Colonic mucosa (tissue), 4 donors: ENCODE measurements at regions not wholly inside any gene's neighbourhood (a gene's known extent, or its start where the extent isn't known, plus 50 kb on each side); places are given as distances from the start of the nearest gene placed in this dataset.
"Not testable (repeated sequence)": the region's sequence is repeated elsewhere in the genome, so short reads cannot be mapped to it uniquely, and the experiment has no call there.

Source experiments
- DNase-seq: peaks from one replicate; pipeline ENCODE4 v3.0.0-alpha.2; 2020
- H3K27ac ChIP-seq: fragments of 200-600 bp; one replicate; pipeline ENCODE4 v1.8.0; 2021
- H3K27me3 ChIP-seq: fragments of 200-600 bp; one replicate; pipeline ENCODE4 v1.8.0; 2021
- H3K36me3 ChIP-seq: fragments of 200-600 bp; one replicate; pipeline ENCODE4 v1.8.0; 2021
- H3K4me1 ChIP-seq: fragments of 200-600 bp; one replicate; pipeline ENCODE4 v1.8.0; 2021; ENCODE audit warnings: mild to moderate bottlenecking
- H3K4me3 ChIP-seq: fragments of 200-600 bp; one replicate; pipeline ENCODE4 v1.8.0; 2021
- H3K9ac ChIP-seq, 2 donors: one replicate each; pipeline ENCODE4 v1.7.0; 2013; ENCODE audit warnings: control low read depth in 2 of 2, low read depth in 2 of 2, low read length in 2 of 2
- H3K9me3 ChIP-seq: fragments of 200-600 bp; one replicate; pipeline ENCODE4 v1.8.0; 2021
- intact Hi-C: fragments of 100-400 bp; cut with DNase I; formaldehyde crosslinking; loops from one replicate; pipeline ENCODE4 v1.14.1; 2022
- donor health status: healthy.
- donor health status: DM: no; HTN: no; CAD: no.
- donor health status: DM: no; HTN: no; CAD: no.

DNA sequence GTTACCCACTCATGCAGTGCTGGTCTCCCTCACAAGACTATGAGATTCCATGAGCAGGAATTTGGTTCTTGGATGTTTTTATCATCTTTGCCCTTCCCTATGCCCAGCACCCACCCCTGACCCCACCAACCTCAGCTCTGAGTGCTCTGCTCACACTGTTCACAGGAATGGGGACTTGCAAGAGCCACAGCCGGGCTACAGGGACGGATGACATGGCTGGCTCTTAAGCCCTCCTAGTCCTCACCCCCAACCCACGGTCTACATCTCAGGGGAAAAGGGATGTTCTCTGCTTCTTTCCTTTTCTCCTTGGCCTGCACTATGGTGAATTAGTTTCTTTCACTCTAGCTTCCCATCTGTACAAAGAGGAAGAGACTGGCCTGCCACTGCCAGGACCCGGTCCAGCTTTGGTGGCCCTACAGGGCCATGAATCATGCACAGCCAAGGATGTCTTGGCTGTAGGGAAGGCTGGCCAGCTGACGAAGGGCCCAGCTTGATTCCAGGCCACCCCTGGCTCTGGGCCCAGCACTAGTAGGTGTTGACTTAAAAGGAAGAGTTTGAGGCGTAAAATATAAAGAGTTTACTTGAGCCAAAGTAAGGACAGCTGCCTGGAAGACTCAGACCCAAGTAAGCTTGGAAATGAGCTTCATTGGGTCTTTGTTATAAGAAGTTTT lies 79.7 kb upstream of the MTLN start:
- intact Hi-C loops, H3K27me3 ChIP-seq, H3K4me1 ChIP-seq, H3K9ac ChIP-seq, H3K27ac ChIP-seq, DNase-seq, H3K36me3 ChIP-seq, H3K4me3 ChIP-seq, H3K9me3 ChIP-seq: not testable (repeated sequence)

- intact Hi-C loops, H3K27ac ChIP-seq, H3K9me3 ChIP-seq, H3K4me3 ChIP-seq, H3K9ac ChIP-seq, H3K27me3 ChIP-seq, H3K36me3 ChIP-seq, DNase-seq, H3K4me1 ChIP-seq: not testable (repeated sequence)
These were observed 75.5 kb upstream of the MTLN start for GRCh38 chr2:110287817-110288216.

DNA sequence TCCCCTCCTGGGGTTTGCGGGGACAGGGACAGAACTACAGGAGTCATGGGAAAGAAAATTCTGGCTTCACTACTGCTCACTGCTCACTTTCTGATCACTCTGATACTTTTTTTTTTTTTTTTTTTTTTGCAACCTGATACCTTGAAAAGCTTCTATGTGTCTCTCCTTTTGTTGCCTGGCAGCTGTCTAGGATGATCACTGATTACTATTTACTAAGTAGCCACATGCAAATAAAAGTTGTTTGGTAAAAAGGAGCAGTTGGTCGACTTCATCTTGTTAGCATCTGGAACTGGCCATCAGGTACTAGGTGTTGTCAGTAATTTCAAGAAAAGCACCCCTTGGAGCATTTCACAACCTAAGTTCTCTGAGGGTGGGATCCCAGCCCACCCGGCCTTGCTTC lies 74.9 kb upstream of the MTLN start:
- H3K27ac ChIP-seq, DNase-seq, H3K36me3 ChIP-seq, intact Hi-C loops, H3K27me3 ChIP-seq, H3K9ac ChIP-seq, H3K9me3 ChIP-seq, H3K4me1 ChIP-seq, H3K4me3 ChIP-seq: not testable (repeated sequence)

DNA sequence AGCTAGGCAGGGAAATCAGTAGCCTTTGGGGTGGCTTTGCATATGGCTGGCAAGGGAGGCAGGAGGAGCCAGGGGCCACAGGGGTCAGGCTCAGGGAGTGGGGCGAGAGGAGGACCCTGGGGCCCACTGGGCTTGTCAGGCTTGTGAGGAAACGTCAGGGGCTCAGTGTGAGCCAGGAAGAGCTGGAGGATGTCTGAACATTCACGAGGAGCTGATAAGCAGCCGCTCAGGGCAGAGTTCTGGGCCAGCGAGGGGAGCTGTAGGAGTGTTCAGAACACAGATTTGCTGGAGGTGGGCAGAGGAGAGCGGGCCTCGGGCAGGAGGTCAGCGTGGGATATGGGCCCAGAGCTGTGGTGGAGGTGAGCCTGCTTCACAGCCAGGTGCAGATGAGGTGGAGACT lies 72.7 kb upstream of the MTLN start:
- H3K27me3 ChIP-seq, H3K36me3 ChIP-seq, H3K4me3 ChIP-seq, intact Hi-C loops, DNase-seq, H3K4me1 ChIP-seq, H3K27ac ChIP-seq, H3K9me3 ChIP-seq, H3K9ac ChIP-seq: not testable (repeated sequence)

DNA sequence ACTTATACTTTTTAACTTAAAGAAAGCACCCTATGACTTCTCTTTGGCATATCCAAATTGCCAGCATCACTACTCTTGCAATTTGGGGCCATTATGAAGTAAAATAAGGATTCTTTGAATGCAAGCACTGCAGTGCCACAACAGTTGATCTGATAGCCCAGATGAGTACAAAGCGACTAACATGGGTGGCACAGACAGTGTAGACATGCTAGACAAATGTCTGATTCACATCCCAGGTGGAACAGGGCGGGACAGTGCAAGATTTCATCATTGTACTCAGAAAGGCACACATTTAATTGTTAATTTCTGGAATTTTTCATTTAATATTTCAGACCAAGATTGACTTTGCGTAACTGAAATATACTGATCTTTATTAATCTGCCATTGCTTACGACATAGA lies 68.5 kb upstream of the MTLN start:
- H3K9me3 ChIP-seq, H3K4me1 ChIP-seq, intact Hi-C loops, DNase-seq, H3K4me3 ChIP-seq, H3K27ac ChIP-seq, H3K36me3 ChIP-seq, H3K27me3 ChIP-seq, H3K9ac ChIP-seq: not testable (repeated sequence)

DNA sequence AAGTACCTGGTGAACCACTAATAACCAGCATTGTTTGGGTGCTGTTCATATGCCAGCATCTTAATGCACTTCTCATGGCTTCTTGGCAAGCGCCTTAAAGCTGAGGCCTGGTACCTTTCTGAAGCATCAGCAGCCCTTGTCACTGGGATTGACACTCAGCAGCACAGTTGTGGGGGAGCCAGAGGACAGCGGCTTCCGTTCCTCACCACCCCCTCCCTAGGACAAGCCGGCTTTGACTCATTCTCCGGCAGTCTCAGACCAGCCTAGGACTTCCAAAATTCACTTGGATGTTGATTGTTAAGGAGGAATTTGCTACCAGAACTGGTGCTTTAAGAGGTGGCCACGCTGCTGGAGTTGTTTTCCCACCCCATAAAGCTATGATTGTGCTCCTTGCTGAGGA lies 64.7 kb upstream of the MTLN start:
- H3K4me3 ChIP-seq, intact Hi-C loops, H3K4me1 ChIP-seq, H3K27ac ChIP-seq, H3K9me3 ChIP-seq, H3K9ac ChIP-seq, H3K27me3 ChIP-seq, DNase-seq, H3K36me3 ChIP-seq: not testable (repeated sequence)

GRCh38 chr2:110276092-110276491 lies 63.7 kb upstream of the MTLN start:
- intact Hi-C loops, H3K4me1 ChIP-seq, H3K36me3 ChIP-seq, H3K27ac ChIP-seq, H3K27me3 ChIP-seq, DNase-seq, H3K4me3 ChIP-seq, H3K9me3 ChIP-seq, H3K9ac ChIP-seq: not testable (repeated sequence)

GRCh38 chr2:110269674-110270073 lies 57.3 kb upstream of the MTLN start:
- H3K9me3 ChIP-seq: not testable (repeated sequence)

DNA sequence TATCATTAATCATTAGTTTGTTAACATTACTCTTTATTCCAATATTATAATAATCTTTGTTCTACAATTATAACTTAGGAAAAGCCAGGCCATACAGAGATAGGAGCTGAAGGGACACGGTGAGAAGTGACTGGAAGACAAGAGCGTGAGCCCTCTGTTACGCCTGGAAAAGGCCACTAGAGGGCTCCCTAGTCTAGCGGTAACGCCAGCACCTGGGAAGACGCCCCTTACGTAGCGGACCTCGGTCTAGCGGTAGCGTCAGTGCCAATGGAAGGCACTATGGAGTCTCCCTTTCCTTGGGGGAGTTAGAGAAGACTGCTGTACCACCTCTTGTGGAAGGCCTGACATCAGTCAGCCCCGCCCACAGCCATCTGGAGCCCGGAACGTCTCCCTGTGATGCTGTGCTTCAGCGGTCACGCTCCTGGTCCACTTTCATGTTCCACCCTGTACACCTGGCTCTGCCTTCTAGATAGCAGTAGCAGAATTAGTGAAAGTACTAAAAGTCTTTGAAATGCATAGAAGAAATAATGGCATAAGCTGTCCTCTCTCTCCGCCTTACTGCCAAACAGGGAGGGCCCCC lies 55.6 kb upstream of the MTLN start:
- H3K9me3 ChIP-seq, H3K4me1 ChIP-seq, DNase-seq, H3K9ac ChIP-seq, intact Hi-C loops, H3K4me3 ChIP-seq, H3K36me3 ChIP-seq, H3K27me3 ChIP-seq, H3K27ac ChIP-seq: not testable (repeated sequence)

More at GRCh38 chr2:110269674-110270073, 57.3 kb upstream of the MTLN start:
- H3K36me3 ChIP-seq, H3K4me3 ChIP-seq, H3K27ac ChIP-seq, DNase-seq, H3K9ac ChIP-seq, intact Hi-C loops, H3K4me1 ChIP-seq, H3K27me3 ChIP-seq: not testable (repeated sequence)

DNA sequence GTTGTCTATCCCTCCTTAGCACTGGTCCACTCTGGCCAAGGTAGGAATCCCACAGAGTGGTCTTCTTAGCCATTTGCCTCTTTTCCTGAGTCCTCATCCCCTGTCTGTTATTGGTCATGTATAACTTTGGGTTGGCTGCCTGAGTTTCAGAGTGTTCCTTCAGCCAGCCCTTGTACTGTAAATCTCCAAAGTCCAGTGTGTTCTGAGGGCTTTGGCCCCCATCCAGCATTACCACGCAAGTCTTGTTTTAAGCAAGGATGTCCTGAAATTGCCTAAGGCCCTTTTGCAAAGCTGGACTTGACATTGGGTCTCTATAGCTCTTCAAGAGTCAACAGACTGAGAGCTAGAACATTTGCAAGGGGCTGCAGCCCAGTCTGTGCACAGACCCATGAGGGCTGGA lies 52.5 kb upstream of the MTLN start:
- H3K4me3 ChIP-seq, H3K9ac ChIP-seq, H3K36me3 ChIP-seq, DNase-seq, intact Hi-C loops, H3K9me3 ChIP-seq, H3K4me1 ChIP-seq, H3K27ac ChIP-seq, H3K27me3 ChIP-seq: not testable (repeated sequence)

GRCh38 chr2:110264076-110264681 lies 51.8 kb upstream of the MTLN start:
- H3K36me3 ChIP-seq, DNase-seq, H3K9ac ChIP-seq, H3K4me1 ChIP-seq, H3K4me3 ChIP-seq, intact Hi-C loops, H3K27me3 ChIP-seq, H3K27ac ChIP-seq, H3K9me3 ChIP-seq: not testable (repeated sequence)

- intact Hi-C loops, DNase-seq, H3K9ac ChIP-seq, H3K27me3 ChIP-seq, H3K36me3 ChIP-seq, H3K4me1 ChIP-seq, H3K9me3 ChIP-seq, H3K27ac ChIP-seq, H3K4me3 ChIP-seq: not testable (repeated sequence)
These were observed 51.1 kb upstream of the MTLN start for GRCh38 chr2:110263462-110263861.
